Stimulated activated naive CD8-positive, alpha-beta T cell treated with anti-CD3 and anti-CD28 coated beads, Interleukin-15, amount 100 ng/mL, for 72 hours (primary cell): ENCODE measurements at regions not wholly inside any gene's neighbourhood (a gene's known extent, or its start where the extent isn't known, plus 50 kb on each side); places are given as distances from the start of the nearest gene placed in this dataset.

Experiments
- ATAC-seq: fragments of 150-1000 bp; cut with Tn5 transposase; 2 replicates; pipeline ENCODE4 v1.10.0; 2021; ENCODE audit warnings: mild to moderate bottlenecking, moderate library complexity
- DNase-seq, 2 donors: peaks; one replicate each; pipeline ENCODE4 v3.0.0; 2021 to 2022
- H3K27ac Mint-ChIP-seq, 2 donors: one replicate each; pipeline ENCODE4 v1.8.0; 2022; ENCODE audit warnings: mild to moderate bottlenecking in 2 of 2, mixed read lengths in 2 of 2, moderate library complexity in 2 of 2
- H3K27me3 Mint-ChIP-seq: one replicate; pipeline ENCODE4 v1.8.0; 2022; ENCODE audit warnings: mixed read lengths
- H3K4me1 Mint-ChIP-seq: one replicate; pipeline ENCODE4 v1.8.0; 2022; ENCODE audit warnings: mild to moderate bottlenecking, mixed read lengths
- H3K4me3 Mint-ChIP-seq, 2 donors: one replicate each; pipeline ENCODE4 v1.8.0; 2022; ENCODE audit warnings: mild to moderate bottlenecking in 2 of 2, mixed read lengths in 2 of 2, moderate library complexity in 1 of 2
- H3K9me3 Mint-ChIP-seq, 2 donors: one replicate each; pipeline ENCODE4 v1.8.0; 2022; ENCODE audit warnings: mixed read lengths in 2 of 2

DNA sequence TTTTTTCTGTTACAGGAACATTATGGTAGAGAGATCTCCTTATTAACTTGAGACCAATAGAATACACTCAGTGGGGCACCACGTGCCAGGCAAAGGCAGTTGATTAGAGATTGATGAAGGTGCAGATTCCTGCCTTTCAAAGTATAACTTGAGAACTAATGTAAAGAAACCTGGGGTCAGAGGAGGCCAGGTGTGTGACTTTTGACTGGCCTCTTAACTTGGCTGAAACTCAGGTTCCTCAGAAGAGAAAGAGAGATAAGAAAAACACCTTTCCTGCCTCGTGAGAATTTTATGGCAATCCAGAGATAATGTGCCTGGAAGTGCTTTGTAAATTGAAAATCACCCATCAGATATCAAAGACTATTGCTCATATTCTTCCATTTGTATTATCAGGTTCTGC lies 110.7 kb upstream of the GZMB start:
- DNase-seq: no peak
- ATAC-seq: no peak
- Mint-ChIP-seq H3K4me3 (no peak overlapping the region), H3K9me3 (no peaks in the 10 kb centered on the region), H3K27me3 (peaks cover 10% of the 10 kb centered on the region), H3K4me1 (no peaks in the 10 kb centered on the region), H3K27ac (no peak overlapping the region)

DNA sequence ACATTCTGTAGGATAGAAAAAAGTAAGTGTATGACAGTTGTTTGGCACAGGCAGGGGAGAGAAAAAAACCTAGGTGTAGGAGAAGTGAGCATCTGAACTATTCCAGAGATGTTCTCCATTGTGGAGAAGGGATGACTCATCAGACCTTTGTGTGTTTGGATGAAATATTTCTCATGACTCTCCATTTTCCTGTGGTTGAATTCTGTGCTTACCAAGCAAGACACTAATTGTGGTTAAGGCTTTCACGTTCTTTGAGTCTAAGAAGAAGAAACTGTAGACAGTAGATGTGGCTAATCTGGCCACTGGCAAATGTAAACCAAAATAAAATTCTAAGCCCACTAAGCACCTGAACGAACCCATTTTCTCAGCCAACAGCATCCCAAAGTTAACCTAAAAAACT lies 107.9 kb upstream of the GZMB start:
- H3K4me1 Mint-ChIP-seq: no peaks in the 10 kb centered on the region
- H3K27ac Mint-ChIP-seq: no peak overlapping the region
- peaks cover 15% of the 10 kb centered on the region for H3K27me3 Mint-ChIP-seq
- no peaks in the 10 kb centered on the region for H3K9me3 Mint-ChIP-seq
- DNase-seq (no peak), ATAC-seq (no peak)
- H3K4me3 Mint-ChIP-seq: no peak overlapping the region

DNA sequence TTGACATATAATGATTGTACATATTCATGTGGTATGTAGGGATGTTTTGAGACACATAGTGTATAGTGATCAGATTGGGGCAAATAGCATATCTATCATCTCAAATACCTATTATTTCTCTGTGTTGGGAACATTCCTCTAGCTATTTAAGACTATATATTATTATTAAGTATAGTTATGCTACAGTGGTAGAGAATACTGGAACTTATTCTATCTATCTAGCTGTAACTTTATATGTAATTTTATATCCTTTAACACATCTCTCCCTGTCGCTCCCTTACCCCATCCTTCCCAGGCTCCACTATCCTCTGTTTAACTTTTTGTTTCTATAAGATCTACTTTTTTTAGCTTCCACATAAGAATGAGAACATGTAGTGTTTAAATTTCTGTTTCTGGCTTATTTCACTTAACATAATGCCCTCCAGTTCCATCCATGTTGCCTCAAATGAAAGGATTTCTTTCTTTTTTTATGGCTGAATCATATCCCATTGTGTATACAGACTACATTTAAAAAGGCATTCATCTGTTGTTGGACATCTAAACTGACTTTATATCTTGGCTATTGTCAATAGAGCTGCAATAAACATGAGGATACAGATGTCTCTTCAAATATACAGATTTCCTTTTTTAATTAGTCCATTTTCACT lies 102.1 kb upstream of the GZMB start:
- peaks cover 12% of the 10 kb centered on the region for H3K27me3 Mint-ChIP-seq
- no peak overlapping the region for H3K27ac Mint-ChIP-seq
- H3K4me1 Mint-ChIP-seq: no peaks in the 10 kb centered on the region
- DNase-seq (no peak), ATAC-seq (no peak)
- H3K4me3 Mint-ChIP-seq: no peak overlapping the region
- H3K9me3 Mint-ChIP-seq: no peaks in the 10 kb centered on the region

DNA sequence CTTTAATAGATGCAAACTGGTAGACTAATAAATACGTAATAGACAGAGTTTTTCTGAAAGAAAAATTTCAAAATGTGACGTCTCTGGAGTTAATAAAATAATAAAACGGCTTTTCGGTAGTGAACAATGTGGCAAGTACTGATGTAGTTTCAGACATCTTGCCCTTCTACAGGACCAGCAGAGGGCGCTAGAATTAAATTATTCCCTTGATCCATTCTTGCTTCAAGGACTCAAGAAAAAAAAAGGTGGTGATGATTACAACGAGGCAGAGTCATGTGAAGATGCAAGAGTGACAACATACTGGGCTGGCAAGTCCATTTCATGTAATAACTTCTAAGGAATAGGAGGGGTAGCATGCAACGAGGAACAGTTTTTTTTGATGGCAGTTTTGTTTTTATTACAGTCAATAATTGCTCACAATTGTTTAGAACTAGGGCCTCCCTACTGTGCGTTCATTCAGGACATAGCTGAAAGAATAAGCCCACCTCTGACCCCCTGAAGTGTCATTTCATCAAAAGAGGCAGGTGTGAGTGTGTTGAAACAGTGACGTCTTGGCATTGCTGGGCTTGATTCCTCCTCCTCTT lies 101.0 kb upstream of the GZMB start:
- Mint-ChIP-seq H3K4me1 (no peaks in the 10 kb centered on the region), H3K4me3 (no peak overlapping the region), H3K27me3 (peaks cover 12% of the 10 kb centered on the region), H3K27ac (no peak overlapping the region), H3K9me3 (no peaks in the 10 kb centered on the region)
- DNase-seq: peak; percentile 15 to 18
- peak; percentile 46 for ATAC-seq

DNA sequence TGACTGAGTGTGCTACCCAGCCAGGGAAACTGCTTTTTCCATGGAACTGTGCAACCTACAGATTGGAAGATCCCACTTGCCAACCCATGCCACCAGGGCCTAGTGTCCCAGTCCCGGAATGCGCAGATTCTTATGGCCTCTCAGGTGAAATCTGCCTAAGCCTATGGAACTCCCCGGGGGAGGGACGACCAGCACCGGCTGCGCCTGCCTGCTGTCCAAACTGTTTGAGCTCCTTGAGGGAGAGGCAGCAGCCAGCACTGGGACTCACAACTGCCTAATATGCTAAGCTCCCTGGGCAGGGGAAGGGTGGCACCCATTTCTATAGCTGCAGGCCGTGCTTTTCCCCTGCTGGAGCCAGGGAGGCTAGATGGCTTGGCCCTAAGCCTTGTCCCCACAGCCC lies 92.5 kb upstream of the GZMB start:
- Mint-ChIP-seq H3K4me1 (no peaks in the 10 kb centered on the region), H3K27ac (no peak overlapping the region), H3K9me3 (peaks cover 11 to 12% of the 10 kb centered on the region in 2 donors), H3K4me3 (no peak overlapping the region), H3K27me3 (peaks cover 20% of the 10 kb centered on the region)
- ATAC-seq: no peak
- no peak for DNase-seq

DNA sequence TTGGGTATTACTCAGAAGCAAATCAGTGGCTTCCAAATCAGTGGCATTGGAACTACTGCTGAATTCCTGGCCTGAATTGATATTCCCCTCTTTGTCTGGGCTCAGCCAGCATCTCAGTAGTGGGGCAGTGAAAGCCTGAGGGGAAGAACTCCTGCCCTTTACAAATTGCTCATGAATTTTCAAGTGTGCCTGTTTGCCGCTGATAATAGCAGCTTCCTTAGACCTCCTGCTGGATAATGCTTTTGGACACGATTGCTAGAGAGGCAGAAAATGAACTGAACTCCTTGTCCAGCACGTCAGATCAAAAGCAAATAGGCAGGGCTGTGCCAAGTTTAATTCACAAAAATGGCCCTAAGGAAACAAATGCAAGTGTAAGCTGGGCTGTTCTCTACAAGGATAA lies 91.3 kb upstream of the GZMB start:
- ATAC-seq (no peak), DNase-seq (no peak)
- no peak overlapping the region for H3K27ac Mint-ChIP-seq
- H3K9me3 Mint-ChIP-seq: peaks cover 11 to 12% of the 10 kb centered on the region in 2 donors
- H3K4me1 Mint-ChIP-seq: no peaks in the 10 kb centered on the region
- no peak overlapping the region for H3K4me3 Mint-ChIP-seq
- peaks cover 31% of the 10 kb centered on the region for H3K27me3 Mint-ChIP-seq

DNA sequence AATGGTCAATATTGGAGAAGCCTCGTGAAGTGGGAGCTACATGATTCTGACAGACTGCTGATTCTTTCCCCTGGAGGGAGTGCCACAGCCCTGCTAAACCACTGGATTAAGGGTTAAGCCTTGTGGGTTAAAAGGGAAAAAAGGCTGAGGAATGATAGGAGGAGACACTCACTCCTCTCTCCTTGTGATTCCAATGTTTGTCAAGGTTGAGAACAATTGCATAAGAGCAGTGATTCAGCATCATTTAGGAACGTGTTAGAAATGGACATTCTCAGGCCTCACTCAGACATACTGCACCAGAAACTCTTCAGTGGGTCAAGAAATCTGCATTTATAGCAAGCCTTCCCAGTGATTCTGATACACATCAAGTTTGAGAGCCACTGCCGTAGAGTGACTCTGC lies 87.8 kb upstream of the GZMB start:
- ATAC-seq (no peak), DNase-seq (no peak)
- no peaks in the 10 kb centered on the region for H3K9me3 Mint-ChIP-seq
- H3K4me3 Mint-ChIP-seq: no peak overlapping the region
- H3K4me1 Mint-ChIP-seq: no peaks in the 10 kb centered on the region
- H3K27ac Mint-ChIP-seq: no peak overlapping the region
- H3K27me3 Mint-ChIP-seq: peaks cover 29% of the 10 kb centered on the region

DNA sequence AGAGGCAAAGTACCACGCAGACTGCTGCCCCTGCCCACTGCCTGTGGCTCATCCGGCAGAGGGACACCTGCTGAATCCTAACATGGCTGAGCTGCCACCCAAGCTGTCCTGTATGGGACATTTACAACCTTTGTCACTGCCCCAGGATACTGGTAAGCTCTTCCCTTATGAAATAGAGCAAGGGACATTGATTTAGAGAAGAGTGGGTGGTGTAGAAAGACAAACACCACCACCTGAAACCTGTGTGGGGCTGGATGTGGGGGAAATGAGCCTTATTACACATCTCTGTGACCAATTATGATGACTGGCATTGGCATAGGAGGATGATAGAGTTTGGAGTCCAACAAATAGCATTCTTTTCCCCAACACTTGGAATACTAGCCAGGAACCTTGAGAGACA lies 81.2 kb upstream of the GZMB start:
- Mint-ChIP-seq H3K4me1 (peaks cover 12% of the 10 kb centered on the region), H3K4me3 (no peak overlapping the region), H3K27me3 (peaks cover 37% of the 10 kb centered on the region), H3K9me3 (no peaks in the 10 kb centered on the region), H3K27ac (peak overlapping the region in 1 of 2 donors; percentile 71)
- DNase-seq: no peak
- ATAC-seq: peak; percentile 75

DNA sequence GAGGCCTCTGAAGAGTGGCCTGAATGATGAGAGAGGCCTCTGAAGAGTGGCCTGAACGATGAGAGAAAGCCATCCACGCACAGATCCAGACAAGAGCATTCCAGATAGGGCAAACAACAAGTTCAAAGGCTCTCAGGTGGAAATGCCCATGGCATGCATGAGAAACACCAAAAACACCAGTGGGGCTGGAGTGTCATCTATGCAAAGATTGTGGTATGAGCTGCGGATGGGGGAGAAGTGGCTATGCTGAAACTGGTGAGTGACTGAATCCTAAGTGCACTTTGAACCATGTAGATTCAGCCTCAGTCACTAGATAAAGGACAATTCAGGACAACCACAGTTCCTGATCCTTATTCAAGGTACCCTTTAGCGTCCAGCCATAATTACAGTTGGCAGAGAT lies 79.4 kb upstream of the GZMB start:
- H3K27me3 Mint-ChIP-seq: peaks cover 38% of the 10 kb centered on the region
- H3K4me3 Mint-ChIP-seq: no peak overlapping the region
- H3K27ac Mint-ChIP-seq: no peak overlapping the region
- DNase-seq: no peak
- H3K4me1 Mint-ChIP-seq: peaks cover 12% of the 10 kb centered on the region
- H3K9me3 Mint-ChIP-seq: no peaks in the 10 kb centered on the region
- ATAC-seq: no peak

DNA sequence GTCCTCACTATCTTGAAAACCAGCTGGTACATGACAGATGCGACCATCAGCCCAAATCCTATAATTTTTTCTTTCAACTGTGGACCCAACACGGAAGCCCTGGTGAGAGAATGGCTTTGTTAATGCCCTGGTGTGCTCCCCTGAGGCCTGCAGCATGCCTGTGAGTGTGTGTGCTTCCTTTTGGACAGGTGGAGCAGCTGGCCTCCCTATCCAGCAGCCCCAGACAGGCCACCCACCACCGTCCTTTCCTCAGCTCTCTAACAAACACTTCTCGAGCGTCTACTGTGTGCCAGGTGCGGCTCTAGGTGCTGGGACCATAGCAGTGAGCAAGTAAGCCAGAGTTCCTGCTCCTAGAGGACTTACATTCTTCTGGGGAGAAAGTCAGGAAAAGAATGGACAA lies 78.9 kb upstream of the GZMB start:
- ATAC-seq (no peak), DNase-seq (no peak)
- H3K4me3 Mint-ChIP-seq: no peak overlapping the region
- H3K27ac Mint-ChIP-seq: no peak overlapping the region
- peaks cover 12% of the 10 kb centered on the region for H3K4me1 Mint-ChIP-seq
- H3K9me3 Mint-ChIP-seq: no peaks in the 10 kb centered on the region
- peaks cover 41% of the 10 kb centered on the region for H3K27me3 Mint-ChIP-seq

DNA sequence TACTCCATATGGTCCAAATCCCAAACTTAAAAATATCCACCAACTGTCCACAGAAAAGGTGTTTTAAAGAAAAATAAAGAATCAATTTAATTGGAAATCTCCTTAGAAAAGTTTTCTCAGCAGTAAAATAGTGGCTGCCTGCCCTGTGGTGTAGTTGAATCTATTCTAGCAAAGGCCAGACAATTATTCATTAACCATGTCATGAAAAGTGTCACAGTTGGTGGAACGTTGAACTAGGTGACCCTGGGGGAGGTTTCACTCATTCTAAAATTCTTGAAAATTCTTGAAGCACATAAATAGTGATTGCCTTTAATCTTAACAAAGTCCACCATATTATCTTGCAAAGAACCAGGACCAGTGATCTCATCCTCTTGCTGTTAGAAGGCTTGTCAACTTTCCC lies 78.4 kb upstream of the GZMB start:
- Mint-ChIP-seq H3K9me3 (no peaks in the 10 kb centered on the region), H3K4me3 (no peak overlapping the region), H3K27me3 (peaks cover 41% of the 10 kb centered on the region)

DNA sequence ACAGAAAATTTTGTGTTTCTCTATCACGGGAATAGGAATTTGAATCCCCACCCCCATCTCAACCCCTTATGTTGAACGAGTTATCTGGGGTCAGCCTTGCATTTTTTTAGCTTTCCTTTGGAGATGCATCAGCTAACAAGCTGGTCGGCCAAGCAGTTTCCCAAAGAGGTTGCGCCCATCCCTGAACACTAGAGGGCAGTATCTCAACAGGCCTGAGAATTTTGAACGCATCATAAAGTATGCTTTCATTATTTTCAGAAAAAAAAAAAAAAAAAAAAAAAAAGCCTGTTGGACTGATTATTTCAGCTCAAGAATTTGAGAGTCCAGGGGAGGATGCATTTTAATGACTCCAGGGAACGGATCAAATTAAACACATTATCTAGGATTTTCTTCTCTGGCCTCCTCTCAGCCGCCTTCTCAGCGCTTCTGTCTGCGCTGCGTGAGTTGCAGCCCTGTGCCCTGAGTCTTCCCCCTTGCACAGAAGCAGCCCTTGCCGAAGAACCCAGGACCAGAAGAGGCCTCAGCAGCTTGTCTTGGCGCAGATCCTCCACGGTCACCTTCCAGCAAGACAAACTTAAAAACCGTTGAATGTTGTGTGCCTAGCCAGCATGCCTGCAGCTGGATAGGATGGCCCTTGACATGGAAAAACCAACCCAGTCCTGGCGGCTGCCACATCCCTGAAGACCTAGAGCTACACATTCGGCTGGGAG lies 76.6 kb upstream of the GZMB start:
- peak; percentile 66 for ATAC-seq
- Mint-ChIP-seq H3K4me3 (no peak overlapping the region), H3K27me3 (peaks cover 22% of the 10 kb centered on the region), H3K4me1 (peaks cover 11% of the 10 kb centered on the region), H3K27ac (no peak overlapping the region), H3K9me3 (no peaks in the 10 kb centered on the region)
- peak; percentile 55 to 65 for DNase-seq

More for the DNA sequence above, 78.4 kb upstream of the GZMB start:
- DNase-seq: no peak
- H3K27ac Mint-ChIP-seq: no peak overlapping the region
- peaks cover 12% of the 10 kb centered on the region for H3K4me1 Mint-ChIP-seq
- ATAC-seq: no peak

DNA sequence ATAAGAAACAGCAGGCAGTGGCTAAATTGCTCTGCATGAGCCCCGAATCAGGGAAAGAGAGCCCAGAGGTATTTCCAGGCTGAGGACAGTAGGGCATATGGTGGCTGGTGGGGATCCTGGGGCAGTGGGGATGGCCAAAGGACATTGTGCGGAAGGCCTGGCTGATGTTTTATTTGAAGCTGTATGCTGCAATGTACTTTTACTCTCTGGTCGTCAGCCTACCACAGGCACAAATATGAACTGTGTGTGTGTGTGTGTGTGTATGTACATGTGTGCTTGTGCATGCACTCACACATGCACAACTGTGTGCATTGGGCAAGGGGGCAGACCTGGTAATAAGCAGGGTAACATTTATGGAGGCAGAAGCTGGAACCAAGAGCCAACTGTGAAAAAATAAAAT lies 74.7 kb upstream of the GZMB start:
- Mint-ChIP-seq H3K27me3 (peaks cover 15% of the 10 kb centered on the region), H3K27ac (peak overlapping the region in 1 of 2 donors; percentile 22), H3K9me3 (no peaks in the 10 kb centered on the region), H3K4me1 (no peaks in the 10 kb centered on the region), H3K4me3 (no peak overlapping the region)
- DNase-seq (no peak), ATAC-seq (no peak)

DNA sequence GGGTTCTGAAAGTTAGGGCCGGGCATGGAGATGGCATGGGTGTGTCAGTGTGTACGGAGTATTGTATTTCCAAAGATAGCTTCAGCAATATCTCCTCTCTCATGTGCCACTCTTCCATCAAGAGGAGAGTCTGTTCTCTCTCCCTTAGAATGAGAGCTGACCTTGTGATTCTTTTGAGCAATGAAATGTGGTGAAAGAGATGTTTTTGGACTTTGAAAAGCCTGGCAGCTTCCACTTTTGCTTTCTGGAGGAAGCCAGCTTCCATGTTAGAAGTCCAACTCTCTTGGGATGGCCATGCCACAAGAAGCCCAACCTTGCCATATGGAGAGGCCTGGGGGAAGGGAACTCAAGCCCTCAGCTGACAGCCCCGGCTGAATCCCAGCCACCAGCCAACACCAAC lies 72.4 kb upstream of the GZMB start:
- H3K4me1 Mint-ChIP-seq: no peaks in the 10 kb centered on the region
- no peak overlapping the region for H3K27ac Mint-ChIP-seq
- ATAC-seq (no peak), DNase-seq (no peak)
- no peak overlapping the region for H3K4me3 Mint-ChIP-seq
- H3K27me3 Mint-ChIP-seq: peaks cover 15% of the 10 kb centered on the region
- H3K9me3 Mint-ChIP-seq: no peaks in the 10 kb centered on the region

DNA sequence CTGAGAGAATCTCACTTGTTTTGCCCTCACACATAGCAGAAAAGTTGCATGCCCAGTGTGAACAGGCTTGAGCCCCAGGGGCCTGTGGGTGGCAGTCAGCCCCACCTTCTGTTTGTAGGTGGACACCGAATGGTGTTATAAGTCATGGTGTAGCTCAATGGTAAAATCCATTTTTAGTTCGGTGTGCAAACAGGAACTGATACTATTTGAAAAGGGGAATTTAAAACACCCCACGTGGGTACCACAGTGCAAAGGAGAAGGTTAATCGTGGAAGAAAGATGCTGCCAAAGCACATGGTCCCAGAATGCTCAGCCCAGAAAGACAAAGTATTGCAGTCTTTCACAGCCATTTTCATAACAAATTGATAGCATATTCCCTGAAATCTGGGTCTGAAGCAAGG lies 71.8 kb upstream of the GZMB start:
- H3K9me3 Mint-ChIP-seq: no peaks in the 10 kb centered on the region
- H3K4me3 Mint-ChIP-seq: no peak overlapping the region
- H3K27me3 Mint-ChIP-seq: peaks cover 15% of the 10 kb centered on the region
- no peak overlapping the region for H3K27ac Mint-ChIP-seq
- H3K4me1 Mint-ChIP-seq: no peaks in the 10 kb centered on the region
- DNase-seq (no peak), ATAC-seq (no peak)

DNA sequence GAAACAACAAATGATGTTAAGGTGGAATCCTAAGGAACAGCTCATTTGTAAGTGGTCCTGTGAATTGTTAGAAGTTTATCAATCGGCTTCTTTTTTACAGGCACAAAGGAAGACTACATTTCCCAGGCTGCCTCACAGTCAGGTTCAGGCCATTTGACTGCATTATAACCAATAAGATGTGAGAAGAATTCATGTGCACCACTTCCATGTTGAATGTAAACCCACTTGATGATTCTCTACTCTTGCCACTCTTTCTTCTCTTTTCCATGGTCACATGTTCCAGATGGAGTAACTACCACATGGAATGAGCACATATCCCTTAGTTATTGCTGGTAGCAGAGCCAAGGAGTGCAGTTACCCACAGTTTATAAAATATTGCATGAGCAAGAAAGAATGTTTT lies 67.1 kb upstream of the GZMB start:
- no peak for ATAC-seq
- Mint-ChIP-seq H3K27me3 (peaks cover 7% of the 10 kb centered on the region), H3K9me3 (no peaks in the 10 kb centered on the region), H3K27ac (no peak overlapping the region), H3K4me3 (no peak overlapping the region), H3K4me1 (peaks cover 10% of the 10 kb centered on the region)
- no peak for DNase-seq
